HG03095 (cell line): ENCODE measurements at regions not wholly inside any gene's neighbourhood (a gene's known extent, or its start where the extent isn't known, plus 50 kb on each side); places are given as distances from the start of the nearest gene placed in this dataset.

Experiments
- ATAC-seq: cut with Tn5 transposase; IDR thresholded peaks from one replicate; pipeline ENCODE4 v1.9.1; 2021; ENCODE audit warnings: moderate library complexity; ENCODE audit not compliant: unreplicated experiment

DNA sequence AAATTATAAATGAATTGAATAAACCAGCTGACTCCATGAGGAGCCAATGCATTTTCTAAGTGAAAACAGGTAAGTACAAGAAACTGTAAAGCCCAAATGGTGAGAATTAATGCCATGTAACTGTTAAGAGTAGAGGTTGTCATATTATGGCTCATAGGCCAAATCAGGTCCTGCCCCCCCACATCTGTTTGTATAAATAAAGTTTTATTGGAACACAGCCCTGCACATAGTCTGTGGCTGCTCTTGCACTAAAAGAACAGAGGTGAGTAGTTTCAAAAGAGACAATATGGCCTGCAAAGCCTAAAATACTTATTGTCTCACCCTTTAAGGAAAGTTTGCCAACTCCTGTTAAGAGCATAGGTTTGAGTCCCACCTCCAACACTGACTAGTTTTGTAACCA is 140.5 kb upstream of the SRRM4 start:
- no peak for ATAC-seq

DNA sequence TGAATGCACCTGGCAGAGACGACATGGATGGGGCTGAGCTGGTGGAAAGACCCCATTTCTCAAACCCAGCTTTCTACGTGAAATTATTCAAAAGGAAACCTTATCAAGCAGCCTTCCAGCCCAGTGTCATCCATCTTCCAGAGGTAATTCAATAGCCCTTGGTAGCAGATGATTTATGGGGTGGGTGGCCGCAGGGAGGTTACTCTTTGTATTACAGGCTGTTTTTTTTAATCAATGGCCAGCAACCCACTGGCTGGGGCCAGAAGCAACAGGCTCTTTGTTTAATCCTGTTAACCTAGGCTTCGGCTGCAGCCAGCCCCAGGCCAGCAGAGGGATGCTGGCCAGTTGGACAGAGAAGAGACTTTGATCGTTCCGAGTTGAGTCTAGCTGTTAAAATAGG is 139.8 kb upstream of the SRRM4 start:
- ATAC-seq = no peak

DNA sequence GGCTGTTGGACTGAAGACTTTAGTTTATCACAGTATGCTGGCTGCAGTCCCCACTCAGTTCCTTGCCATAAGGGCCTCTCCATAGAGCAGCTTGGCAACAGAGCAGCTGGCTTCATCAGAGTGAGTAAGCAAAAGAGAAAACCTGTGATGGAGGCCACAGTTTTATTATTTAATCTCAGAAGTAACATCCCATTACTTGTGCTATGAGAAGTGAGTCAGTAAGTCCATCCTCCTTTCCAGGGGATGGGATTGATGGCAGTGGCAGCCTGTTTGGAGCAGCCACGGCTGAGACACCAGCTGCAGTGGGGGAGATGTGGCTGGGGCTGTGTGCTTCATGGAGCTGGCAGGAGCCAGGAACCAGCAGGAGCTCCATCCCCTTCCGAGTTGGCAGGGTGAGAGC is 138.5 kb upstream of the SRRM4 start:
- ATAC-seq = no peak

DNA sequence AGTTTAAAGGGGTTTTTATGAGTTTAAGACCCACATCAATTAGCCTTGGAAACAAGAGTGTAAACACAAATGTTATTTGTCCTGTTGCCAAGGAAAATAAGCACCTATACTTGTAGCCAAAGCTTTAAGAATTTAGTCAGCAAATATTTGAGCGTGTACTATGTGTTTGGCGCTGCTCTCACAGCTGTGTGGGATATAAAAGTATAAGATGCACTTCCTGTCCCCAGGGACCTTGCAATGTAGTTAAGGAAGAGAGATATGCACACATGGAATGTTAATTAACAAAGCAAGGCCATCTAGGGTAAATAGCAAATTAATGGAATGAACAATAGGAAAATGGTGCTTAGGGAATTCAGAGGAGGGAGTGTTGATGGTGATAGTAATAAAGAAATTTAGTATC is 134.9 kb upstream of the SRRM4 start:
- no peak for ATAC-seq

DNA sequence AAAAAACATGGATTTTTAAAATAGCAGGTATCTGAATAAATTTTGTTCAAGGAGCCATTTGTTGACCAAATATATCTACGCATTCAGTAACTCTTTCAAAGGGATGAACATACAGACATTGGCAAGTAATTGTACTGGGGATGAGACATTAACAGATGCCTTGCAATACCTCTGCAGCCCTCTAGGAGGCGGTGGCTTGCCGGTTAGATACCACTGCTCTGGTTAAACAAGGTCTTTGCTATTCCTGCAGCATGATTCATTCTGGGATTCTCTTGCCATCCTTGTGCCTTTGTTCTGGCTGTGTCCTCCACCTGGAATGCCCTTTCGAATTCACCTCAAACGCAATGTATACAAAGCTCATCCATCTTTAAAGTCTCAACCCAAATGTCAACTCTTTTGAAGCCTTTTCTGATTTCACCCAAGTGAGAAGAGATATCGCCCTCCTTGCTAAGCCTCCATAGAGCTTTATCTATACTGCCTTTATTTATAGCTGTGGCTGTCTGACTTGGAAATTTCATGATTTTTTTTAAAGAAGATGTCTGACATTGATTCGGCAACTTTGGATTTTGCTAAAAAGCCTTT is 131.0 kb upstream of the SRRM4 start:
- no peak for ATAC-seq

DNA sequence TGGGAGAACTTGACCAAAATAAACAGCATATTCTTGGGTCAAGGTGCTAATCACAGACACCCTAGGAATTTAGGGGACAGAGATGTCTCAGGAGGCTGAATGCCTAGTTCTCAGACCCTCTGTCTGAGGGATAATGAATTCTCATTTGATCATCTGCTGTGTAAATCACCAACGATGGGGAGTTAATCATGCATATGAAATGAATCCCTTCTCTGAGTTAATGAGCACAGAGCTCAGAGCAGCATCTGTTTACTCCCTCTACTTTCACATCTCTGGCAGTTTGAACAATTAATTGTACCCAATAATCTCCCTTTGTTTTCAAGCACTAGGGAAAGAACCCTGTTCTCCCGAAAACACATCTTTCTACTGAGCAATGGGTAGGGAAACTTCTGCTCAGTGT is 129.4 kb upstream of the SRRM4 start:
- ATAC-seq = no peak

DNA sequence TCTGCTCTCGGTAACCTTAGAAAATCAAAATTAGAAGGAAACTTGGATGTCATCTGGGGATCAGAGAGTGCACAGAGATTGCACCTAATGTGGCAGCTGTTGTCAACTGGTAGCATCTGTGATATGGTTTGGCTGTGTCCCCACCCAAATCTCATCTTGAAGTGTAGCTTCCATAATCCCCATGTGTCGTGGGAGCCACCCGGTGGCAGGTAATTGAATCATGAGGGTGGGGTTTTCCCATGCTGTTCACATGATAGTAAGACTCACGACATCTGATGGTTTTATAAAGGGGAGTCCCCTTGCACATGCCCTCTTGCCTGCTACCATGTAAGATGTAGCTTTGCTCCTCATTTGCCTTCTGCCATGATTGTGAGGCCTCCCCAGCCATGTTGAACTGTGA is 127.7 kb upstream of the SRRM4 start:
- no peak for ATAC-seq

DNA sequence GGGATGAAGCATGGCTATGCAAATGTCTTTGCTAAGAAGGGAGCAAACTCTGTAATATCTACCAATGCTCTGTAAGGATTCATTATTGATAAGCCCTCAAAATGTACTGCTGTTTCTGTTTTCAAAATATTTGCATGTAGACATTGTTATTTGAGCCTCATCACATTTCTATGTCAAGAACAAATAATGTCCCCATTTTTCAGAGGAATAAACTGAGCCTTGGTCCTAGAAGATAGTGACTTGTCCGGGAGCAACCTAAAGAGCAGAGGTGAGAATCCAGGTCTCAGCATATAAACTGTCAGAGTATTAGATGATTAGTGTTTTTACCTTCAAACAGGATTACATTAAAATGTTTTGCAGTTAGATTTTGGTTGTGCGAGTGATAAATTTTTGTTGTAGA is 125.5 kb upstream of the SRRM4 start:
- ATAC-seq = no peak

DNA sequence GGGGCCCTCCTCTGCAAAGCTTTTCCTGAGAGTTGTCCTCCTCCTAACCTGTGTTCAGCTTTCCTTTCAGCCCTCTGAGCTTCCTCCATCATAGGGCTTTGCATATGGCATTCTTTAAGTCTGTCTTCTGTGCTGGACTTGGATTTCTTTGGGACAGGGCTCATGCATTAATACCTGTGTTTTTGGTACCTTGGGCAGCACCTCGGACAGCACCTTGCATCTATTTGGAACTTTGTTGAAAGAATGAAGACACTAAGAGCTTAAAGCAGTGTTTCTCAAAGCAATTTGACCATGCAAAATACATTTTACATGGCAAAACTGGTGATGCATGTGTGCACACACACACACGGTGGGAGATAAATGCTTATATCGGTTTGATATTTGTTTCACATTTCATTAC is 115.0 kb upstream of the SRRM4 start:
- ATAC-seq = no peak

DNA sequence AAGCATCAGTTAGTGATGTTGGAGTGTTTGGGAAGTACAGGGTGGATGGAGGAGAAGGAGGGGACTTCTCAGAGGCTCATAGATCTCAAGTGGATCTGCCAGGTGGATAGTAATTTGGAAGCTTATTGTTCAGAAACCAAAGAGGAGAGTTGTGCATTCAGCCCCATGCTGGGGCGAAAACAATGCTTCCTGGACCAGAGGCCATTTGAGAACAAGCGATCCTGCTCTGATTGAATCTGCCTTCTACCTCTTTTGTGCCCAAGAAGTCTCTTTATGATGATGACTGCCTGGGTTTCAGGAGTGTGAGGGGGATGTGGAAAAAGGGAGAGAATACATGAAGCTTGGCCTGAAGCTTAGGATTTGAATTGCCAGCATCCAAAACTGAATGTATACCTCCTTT is 110.8 kb upstream of the SRRM4 start:
- ATAC-seq = no peak

DNA sequence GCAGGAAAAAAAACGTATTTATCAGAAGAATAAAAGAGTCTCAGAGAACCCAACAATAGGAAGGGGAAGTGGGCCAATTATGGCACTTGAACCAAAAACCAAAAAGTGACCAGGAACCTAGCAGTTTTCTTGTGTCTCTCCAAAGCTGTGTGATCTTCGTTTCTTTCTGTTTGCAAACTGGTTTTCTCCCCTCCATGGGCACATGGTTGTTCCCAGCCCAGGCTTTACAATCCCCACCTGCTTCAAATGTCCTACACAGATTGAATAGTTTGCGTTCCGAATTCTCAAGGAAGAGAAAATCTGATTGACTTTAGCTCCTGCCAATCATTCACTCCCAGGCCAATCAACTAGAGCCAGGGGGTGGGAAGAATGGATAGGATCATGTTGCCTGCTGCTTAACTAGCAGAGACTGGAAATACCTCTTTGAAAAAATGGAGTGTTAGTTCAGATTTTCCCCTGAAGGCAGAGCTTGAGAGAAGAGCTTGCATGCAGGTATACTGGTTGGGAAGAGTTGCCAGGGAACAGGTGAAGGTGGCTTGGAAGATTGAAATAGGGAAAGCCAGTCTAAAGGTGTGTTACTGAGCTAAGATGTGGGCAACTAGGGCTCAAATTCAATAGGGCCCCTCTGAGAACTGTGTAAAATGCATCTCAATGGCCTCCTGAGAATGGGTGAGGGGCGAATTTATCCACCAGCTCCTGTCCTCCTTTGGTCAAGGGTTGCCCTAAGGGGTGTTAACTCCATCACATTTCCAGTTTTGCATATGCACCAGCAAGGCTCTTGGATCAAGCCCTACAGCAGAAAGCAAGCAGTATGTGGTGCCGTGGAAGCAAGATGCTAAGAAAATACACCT is 106.4 kb upstream of the SRRM4 start:
- no peak for ATAC-seq

DNA sequence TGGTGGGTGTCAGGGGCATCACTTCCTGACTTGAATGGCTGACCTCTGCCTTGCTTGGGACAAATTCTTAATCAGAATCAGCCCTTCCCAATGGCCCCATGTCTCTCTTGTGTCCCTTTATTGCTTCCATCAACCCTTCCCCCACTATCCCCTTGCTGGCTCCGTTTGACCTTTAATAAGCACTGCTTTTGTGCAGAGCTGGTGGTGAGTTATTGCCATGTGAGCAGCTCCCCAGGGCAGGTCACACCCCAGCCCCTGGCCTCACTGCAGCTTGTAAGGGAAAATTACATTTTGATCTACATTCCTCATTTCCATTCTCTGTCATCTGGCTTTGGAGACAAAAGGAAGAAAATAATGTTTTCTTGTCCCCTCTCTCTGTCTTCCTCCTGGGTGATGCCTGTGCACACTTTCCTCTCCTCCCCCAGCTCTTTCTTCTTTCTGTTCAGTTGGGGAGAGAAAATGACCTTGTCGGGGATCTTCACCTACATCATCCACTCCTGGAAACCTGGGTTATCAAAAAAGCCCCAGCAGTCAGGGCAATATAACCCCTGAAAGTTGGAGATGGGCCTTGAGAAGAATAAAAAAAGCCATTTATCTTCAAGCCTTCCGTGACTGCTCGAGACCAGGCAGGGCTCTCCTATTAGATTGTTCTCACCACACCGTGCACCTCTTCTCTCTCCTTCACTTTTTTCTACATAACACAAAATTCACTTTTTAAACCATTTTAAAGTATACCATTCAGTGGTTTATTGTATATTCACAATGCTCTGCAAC is 100.4 kb upstream of the SRRM4 start:
- ATAC-seq = no peak

DNA sequence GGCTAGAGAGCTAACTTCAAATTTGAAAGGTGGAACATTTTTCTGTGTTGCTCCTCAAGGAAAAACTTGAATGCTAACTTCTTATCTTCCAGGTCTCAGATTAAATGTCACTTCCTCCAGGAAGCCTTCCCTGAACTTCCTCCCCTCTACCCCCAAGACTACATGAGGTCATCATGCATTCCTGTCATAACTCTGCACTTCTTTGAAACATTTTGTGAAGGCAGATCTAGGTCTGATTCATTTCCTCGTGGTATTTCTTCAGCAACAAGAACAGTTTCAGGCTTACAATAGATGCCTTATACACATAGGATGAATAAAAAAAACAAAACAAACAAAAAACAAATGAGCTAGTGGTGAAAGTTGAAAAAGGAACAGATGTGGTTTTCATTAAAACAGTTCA is 97.1 kb upstream of the SRRM4 start:
- no peak for ATAC-seq

DNA sequence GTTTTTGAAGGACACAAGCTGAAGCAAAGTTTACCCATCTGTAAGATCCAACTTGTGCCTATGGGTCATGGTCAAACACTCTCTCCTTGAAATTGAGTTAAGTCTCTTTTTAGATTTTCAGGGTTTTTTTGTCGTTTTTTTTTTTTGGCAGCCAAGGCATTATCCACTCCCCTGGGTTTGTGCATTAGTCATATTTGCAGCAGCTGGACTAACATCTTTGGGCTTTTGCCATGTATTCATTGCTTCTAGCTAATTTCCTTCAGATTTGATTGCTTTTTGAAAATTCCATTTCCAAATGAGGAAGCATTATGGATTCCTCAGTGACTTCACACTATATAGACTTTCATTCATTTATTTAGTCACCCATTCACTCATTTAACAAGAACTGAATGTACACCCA is 80.3 kb upstream of the SRRM4 start:
- no peak for ATAC-seq

DNA sequence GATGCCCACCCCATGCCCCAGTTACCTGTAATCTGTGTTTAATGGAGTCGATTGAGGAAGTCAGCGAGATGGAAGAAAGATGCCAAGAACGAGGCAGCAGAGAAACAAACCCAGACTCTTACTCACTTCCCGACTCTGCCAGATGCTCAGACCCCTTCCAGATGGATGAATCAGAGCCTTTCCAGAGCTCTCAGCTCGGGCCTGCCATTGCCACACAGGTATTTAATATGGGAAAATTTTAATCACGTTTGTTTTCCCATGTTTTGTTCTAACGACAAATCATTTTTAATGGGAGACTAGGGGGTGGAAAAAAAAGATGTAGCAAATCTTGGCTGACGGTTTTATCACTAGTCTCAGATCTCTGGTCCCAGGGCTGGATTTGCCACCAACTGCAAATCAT is 72.5 kb upstream of the SRRM4 start:
- ATAC-seq = no peak

DNA sequence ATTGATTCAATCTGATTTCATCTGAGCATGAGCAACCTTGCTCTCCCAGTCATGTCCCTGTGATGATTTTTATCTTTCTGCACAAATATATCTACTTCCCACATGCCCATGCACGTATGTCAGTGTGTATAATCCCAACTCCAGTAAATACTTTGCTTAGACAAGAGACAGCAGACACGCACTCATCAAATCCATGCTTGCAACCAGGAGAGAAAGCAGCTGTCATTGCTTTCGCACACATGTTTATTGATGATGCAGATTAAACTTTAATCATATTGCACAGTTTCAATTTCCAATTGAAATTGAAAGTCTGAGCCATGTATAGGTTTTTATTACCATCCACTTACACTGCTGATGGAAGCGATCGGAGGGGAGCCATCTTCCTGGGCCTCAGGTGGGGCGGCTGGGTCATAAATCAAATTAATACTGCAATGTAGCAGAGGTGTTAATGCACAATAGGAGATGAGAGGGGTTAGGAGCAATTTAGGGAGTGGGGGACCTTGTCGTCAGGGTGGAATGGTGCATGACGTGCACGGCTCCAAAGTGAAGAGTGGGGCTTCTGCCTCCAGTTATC is 68.6 kb upstream of the SRRM4 start:
- no peak for ATAC-seq

DNA sequence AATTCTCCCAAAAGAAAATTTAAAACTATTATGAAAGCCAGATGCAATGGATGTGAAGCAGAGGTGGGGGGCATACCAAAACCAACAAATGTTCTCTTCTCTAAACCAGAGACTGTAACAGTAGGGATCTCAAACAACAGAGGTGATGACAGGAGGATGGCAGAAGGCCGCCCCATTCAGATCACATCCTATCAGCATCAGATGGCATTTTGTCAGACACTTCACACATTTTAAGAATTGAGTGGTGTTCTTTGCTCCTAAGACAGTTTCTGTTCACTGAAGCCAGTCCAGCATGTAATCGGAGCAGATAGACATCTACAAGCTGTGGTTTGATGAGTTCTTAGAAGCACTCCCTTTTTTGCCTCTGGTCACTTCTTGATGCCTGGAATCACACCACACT is 59.6 kb upstream of the SRRM4 start:
- ATAC-seq = no peak

DNA sequence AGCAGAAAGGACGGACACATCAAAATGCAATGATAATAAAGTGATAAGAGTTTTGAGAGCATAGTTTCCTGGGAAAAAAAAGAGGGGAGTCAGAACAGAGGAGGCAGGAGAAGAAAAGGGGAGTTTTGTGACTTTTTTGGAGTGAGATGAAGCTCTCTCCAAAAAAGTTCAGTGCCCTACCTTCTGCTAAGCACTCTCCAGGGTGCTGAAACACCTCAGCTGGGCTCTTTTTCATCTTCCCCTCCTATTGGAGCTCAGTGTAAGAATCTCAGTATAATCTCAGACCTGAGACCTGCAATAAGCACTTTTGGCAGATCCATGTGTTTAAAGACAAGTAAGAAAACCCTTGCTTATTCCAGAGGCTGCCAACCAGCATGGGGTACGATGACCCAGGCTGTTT is 58.9 kb upstream of the SRRM4 start:
- no peak for ATAC-seq

DNA sequence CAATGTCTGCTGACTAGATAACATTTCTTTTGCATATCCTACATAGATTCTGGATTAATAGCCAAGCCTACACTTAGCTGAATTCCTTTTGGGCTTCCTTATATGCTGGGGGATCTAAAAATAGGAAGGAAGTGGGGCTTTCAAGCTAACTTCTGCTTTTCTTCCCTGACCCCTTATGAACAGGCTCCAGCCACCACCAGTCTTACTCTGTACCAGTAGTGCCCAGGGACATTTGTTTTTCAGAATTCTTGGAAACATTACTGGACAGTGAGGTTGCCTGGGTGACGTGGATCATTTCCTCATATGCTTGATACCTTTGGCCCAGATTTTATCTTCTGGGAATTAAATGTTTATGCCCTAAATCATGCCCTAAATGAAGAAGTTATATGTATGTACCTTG is 55.9 kb upstream of the SRRM4 start:
- no peak for ATAC-seq

DNA sequence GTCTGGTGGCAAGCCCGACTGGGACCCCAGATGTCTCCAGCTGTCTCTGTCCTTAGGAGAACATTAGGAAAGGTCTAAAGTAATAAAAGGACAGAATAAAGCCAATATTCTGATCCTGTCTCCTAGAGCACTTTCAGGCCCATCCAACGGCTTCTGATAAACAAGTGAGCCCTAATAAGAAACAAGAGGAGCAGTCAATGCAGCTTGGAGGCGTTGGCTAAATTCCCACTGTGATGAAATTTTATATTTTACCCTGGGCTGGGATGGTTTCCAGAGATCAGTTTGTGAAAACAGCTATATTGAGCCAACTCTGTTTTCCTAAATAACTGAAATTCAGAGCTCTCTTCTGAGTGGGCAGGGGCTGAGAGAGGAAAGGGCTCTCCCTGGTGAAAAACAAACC is 55.5 kb upstream of the SRRM4 start:
- no peak for ATAC-seq
